Trophoblast cell (in vitro differentiated cells and primary cell): ENCODE measurements at regions not wholly inside any gene's neighbourhood (a gene's known extent, or its start where the extent isn't known, plus 50 kb on each side); places are given as distances from the start of the nearest gene placed in this dataset.

Experiments
- DNase-seq, 2 donors: peaks; one replicate each; pipeline ENCODE4 v3.0.0-alpha.2; 2016
- H2AFZ ChIP-seq: 2 replicates; pipeline ENCODE4 v1.6.1; 2013; ENCODE audit warnings: low read length, moderate library complexity, mild to moderate bottlenecking; ENCODE audit not compliant: insufficient read depth, poor library complexity
- H2AK5ac ChIP-seq: 2 replicates; pipeline ENCODE4 v1.6.1; 2013; ENCODE audit warnings: mild to moderate bottlenecking, low read length
- H2BK120ac ChIP-seq: 2 replicates; pipeline ENCODE4 v1.6.1; 2013; ENCODE audit warnings: low read length, mild to moderate bottlenecking, moderate library complexity; ENCODE audit not compliant: insufficient read depth, poor library complexity
- H2BK12ac ChIP-seq: 2 replicates; pipeline ENCODE4 v1.6.1; 2013; ENCODE audit warnings: mild to moderate bottlenecking, low read length, moderate library complexity
- H2BK5ac ChIP-seq: 2 replicates; pipeline ENCODE4 v1.6.1; 2013; ENCODE audit warnings: low read length, low read depth, moderate library complexity, mild to moderate bottlenecking; ENCODE audit not compliant: poor library complexity
- H3K14ac ChIP-seq: 2 replicates; pipeline ENCODE4 v1.6.1; 2013; ENCODE audit warnings: mild to moderate bottlenecking, low read length
- H3K18ac ChIP-seq: 2 replicates; pipeline ENCODE4 v1.6.1; 2013; ENCODE audit warnings: mild to moderate bottlenecking, low read length
- H3K23ac ChIP-seq: 2 replicates; pipeline ENCODE4 v1.6.1; 2013; ENCODE audit warnings: low read length
- H3K27ac ChIP-seq: 2 replicates; pipeline ENCODE4 v1.5.1; 2013; ENCODE audit warnings: low read depth, mild to moderate bottlenecking, inconsistent platforms, low read length, moderate library complexity
- H3K27me3 ChIP-seq: 2 replicates; pipeline ENCODE4 v1.6.1; 2013; ENCODE audit warnings: inconsistent platforms, mild to moderate bottlenecking, low read length, moderate library complexity; ENCODE audit not compliant: insufficient read depth
- H3K36me3 ChIP-seq, 2 experiments: 1 replicate in 1 of 2; 2 replicates in 1 of 2; pipeline ENCODE4 v1.6.1; 2013; ENCODE audit warnings: low read length in 2 of 2, mild to moderate bottlenecking in 2 of 2, moderate library complexity in 1 of 2; ENCODE audit not compliant: insufficient read depth in 2 of 2, control insufficient read depth in 1 of 2
- H3K4ac ChIP-seq: 2 replicates; pipeline ENCODE4 v1.6.1; 2013; ENCODE audit warnings: low read depth, mild to moderate bottlenecking, low read length, moderate library complexity
- H3K4me1 ChIP-seq, 2 experiments: 1 replicate in 1 of 2; 2 replicates in 1 of 2; pipeline ENCODE4 v1.6.1; 2013; ENCODE audit warnings: low read length in 2 of 2, mild to moderate bottlenecking in 2 of 2, moderate library complexity in 1 of 2; ENCODE audit not compliant: insufficient read depth in 2 of 2, control insufficient read depth in 1 of 2
- H3K4me2 ChIP-seq: 2 replicates; pipeline ENCODE4 v1.6.1; 2013; ENCODE audit warnings: inconsistent platforms, mild to moderate bottlenecking, low read length, moderate library complexity
- H3K4me3 ChIP-seq: 2 replicates; pipeline ENCODE4 v1.5.1; 2013; ENCODE audit warnings: mild to moderate bottlenecking, low read depth, low read length, inconsistent platforms
- H3K79me1 ChIP-seq: one replicate; pipeline ENCODE4 v1.6.1; 2013; ENCODE audit warnings: low read length
- H3K79me2 ChIP-seq: 2 replicates; pipeline ENCODE4 v1.6.1; 2013; ENCODE audit warnings: low read length, mild to moderate bottlenecking; ENCODE audit not compliant: control insufficient read depth, insufficient read depth, poor library complexity
- H3K9ac ChIP-seq: 2 replicates; pipeline ENCODE4 v1.6.1; 2013; ENCODE audit warnings: mild to moderate bottlenecking, low read length
- H3K9me3 ChIP-seq: 2 replicates; pipeline ENCODE4 v1.6.1; 2013; ENCODE audit warnings: low read depth, mild to moderate bottlenecking, control low read depth, inconsistent platforms, low read length; ENCODE audit not compliant: insufficient read depth
- H4K12ac ChIP-seq: 2 replicates; pipeline ENCODE4 v1.6.1; 2013; ENCODE audit warnings: low read depth, mild to moderate bottlenecking, low read length, moderate library complexity
- H4K8ac ChIP-seq: 2 replicates; pipeline ENCODE4 v1.6.1; 2013; ENCODE audit warnings: low read depth, mild to moderate bottlenecking, low read length, moderate library complexity
- H4K91ac ChIP-seq: one replicate; pipeline ENCODE4 v1.6.1; 2013; ENCODE audit warnings: low read depth, mild to moderate bottlenecking, low read length, moderate library complexity
- WGBS: extraction: QIAGEN DNeasy Blood & Tissue Kit; methylation state at CpG from one replicate; pipeline ENCODE4 v1.1.7; 2013; ENCODE audit warnings: missing lambda C conversion rate; ENCODE audit not compliant: insufficient read length, insufficient coverage; ENCODE audit errors: extremely low coverage; 5-methylcytosine and 5-hydroxymethylcytosine counted together

- H2AFZ ChIP-seq, result no peak overlapping the region
- H4K12ac ChIP-seq, result no peak overlapping the region
- no peaks in the 10 kb centered on the region for H3K27me3 ChIP-seq
- DNase-seq, result no peak
- H3K4me3 ChIP-seq, result no peak overlapping the region
- no peak overlapping the region for H4K8ac ChIP-seq
- no CpG with 5 or more reads among the region's 4 CpGs for WGBS
- no peak overlapping the region for H4K91ac ChIP-seq
- H3K4ac ChIP-seq, result no peak overlapping the region
- H3K14ac ChIP-seq, result no peak overlapping the region
- no peak overlapping the region for H2AK5ac ChIP-seq
- no peak overlapping the region for H2BK120ac ChIP-seq
- no peaks in the 10 kb centered on the region for H3K79me2 ChIP-seq
- H3K18ac ChIP-seq, result no peak overlapping the region
- peaks cover 0 to 1% of the 10 kb centered on the region in 2 experiments for H3K4me1 ChIP-seq
- H2BK12ac ChIP-seq, result no peak overlapping the region
- H3K23ac ChIP-seq, result no peak overlapping the region
- no peaks in the 10 kb centered on the region for H3K9me3 ChIP-seq
- no peak overlapping the region for H3K4me2 ChIP-seq
- no peaks in the 10 kb centered on the region for H3K79me1 ChIP-seq
- peak overlapping the region; percentile 27 for H3K27ac ChIP-seq
- no peak overlapping the region for H3K9ac ChIP-seq
- no peak overlapping the region for H2BK5ac ChIP-seq
- no peaks in the 10 kb centered on the region for H3K36me3 ChIP-seq
Measured at GRCh38 chr3:101950510-101950909, 101.2 kb downstream of the NFKBIZ start.

GRCh38 chr3:101950985-101951733 lies 101.8 kb downstream of the NFKBIZ start:
- H3K27me3 ChIP-seq, result no peaks in the 10 kb centered on the region
- H3K27ac ChIP-seq, result no peak overlapping the region
- no peak overlapping the region for H3K9ac ChIP-seq
- H3K36me3 ChIP-seq, result no peaks in the 10 kb centered on the region
- H3K18ac ChIP-seq, result no peak overlapping the region
- H3K23ac ChIP-seq, result no peak overlapping the region
- H4K12ac ChIP-seq, result no peak overlapping the region
- H2BK12ac ChIP-seq, result no peak overlapping the region
- H2AFZ ChIP-seq, result no peak overlapping the region
- no peak overlapping the region for H3K14ac ChIP-seq
- H4K8ac ChIP-seq, result no peak overlapping the region
- H2BK5ac ChIP-seq, result no peak overlapping the region
- H2BK120ac ChIP-seq, result no peak overlapping the region
- no peak overlapping the region for H4K91ac ChIP-seq
- peaks cover 0 to 1% of the 10 kb centered on the region in 2 experiments for H3K4me1 ChIP-seq
- H3K9me3 ChIP-seq, result no peaks in the 10 kb centered on the region
- DNase-seq, result peak; percentile 21 to 72
- no peak overlapping the region for H3K4ac ChIP-seq
- H2AK5ac ChIP-seq, result no peak overlapping the region
- no CpG with 5 or more reads among the region's 1 CpG for WGBS
- H3K4me2 ChIP-seq, result no peak overlapping the region
- no peaks in the 10 kb centered on the region for H3K79me1 ChIP-seq
- no peaks in the 10 kb centered on the region for H3K79me2 ChIP-seq
- H3K4me3 ChIP-seq, result no peak overlapping the region

- Histone ChIP-seq H3K23ac (no peak overlapping the region), H3K36me3 (no peaks in the 10 kb centered on the region), H3K4me1 (peaks cover 0 to 1% of the 10 kb centered on the region in 2 experiments), H3K27me3 (no peaks in the 10 kb centered on the region), H3K79me2 (no peaks in the 10 kb centered on the region), H3K4me2 (no peak overlapping the region), H3K79me1 (no peaks in the 10 kb centered on the region), H2AK5ac (no peak overlapping the region), H3K9me3 (no peaks in the 10 kb centered on the region), H3K18ac (no peak overlapping the region), H3K4ac (no peak overlapping the region), H2BK120ac (no peak overlapping the region), H2BK5ac (no peak overlapping the region), H3K14ac (no peak overlapping the region), H2BK12ac (no peak overlapping the region), H3K27ac (no peak overlapping the region), H3K4me3 (no peak overlapping the region), H4K8ac (no peak overlapping the region), H4K12ac (no peak overlapping the region), H3K9ac (no peak overlapping the region), H2AFZ (no peak overlapping the region), H4K91ac (no peak overlapping the region)
- no peak for DNase-seq
- WGBS, result no CpG with 5 or more reads among the region's 6 CpGs
Measured at GRCh38 chr3:101954361-101954760, 105.0 kb downstream of the NFKBIZ start.

- no peak overlapping the region for H2BK5ac ChIP-seq
- no peak overlapping the region for H3K9ac ChIP-seq
- peaks cover 0 to 1% of the 10 kb centered on the region in 2 experiments for H3K4me1 ChIP-seq
- H2BK120ac ChIP-seq, result no peak overlapping the region
- no peaks in the 10 kb centered on the region for H3K36me3 ChIP-seq
- H2BK12ac ChIP-seq, result no peak overlapping the region
- no peak overlapping the region for H4K91ac ChIP-seq
- no peaks in the 10 kb centered on the region for H3K79me2 ChIP-seq
- H3K27ac ChIP-seq, result no peak overlapping the region
- no peak for DNase-seq
- H3K4me3 ChIP-seq, result no peak overlapping the region
- no peak overlapping the region for H3K4ac ChIP-seq
- H4K8ac ChIP-seq, result no peak overlapping the region
- no peak overlapping the region for H2AK5ac ChIP-seq
- no peak overlapping the region for H3K4me2 ChIP-seq
- H3K18ac ChIP-seq, result no peak overlapping the region
- H3K14ac ChIP-seq, result no peak overlapping the region
- no peak overlapping the region for H3K23ac ChIP-seq
- H2AFZ ChIP-seq, result no peak overlapping the region
- H3K79me1 ChIP-seq, result no peaks in the 10 kb centered on the region
- H4K12ac ChIP-seq, result no peak overlapping the region
- no peaks in the 10 kb centered on the region for H3K9me3 ChIP-seq
- no CpG with 5 or more reads among the region's 3 CpGs for WGBS
- H3K27me3 ChIP-seq, result no peaks in the 10 kb centered on the region
Measured at GRCh38 chr3:101954936-101955335, 105.6 kb downstream of the NFKBIZ start.
